ENCODE measurements at regions not wholly inside any gene's neighbourhood (a gene's known extent, or its start where the extent isn't known, plus 50 kb on each side); places are given as distances from the start of the nearest gene placed in this dataset.

DNA sequence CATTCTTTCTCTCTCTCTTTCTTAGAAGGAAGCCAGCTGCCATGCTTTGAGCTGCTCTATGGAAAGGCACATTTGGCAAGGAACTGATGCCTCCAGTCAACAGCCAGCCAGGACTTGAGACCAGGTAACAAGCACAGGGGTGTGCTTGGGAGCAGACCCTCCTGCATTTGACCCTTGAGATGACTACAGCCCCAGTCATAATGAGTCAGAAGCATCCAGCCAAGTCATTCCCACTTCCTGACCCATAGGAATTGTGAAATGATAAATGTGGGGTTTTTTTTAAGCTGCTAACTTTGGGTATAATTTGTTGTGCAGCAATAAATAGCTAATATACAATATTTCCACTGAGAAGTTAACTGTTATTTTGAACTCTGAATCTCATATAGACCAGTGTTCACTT is 446.9 kb downstream of the GRXCR1 start:
- POLR2A ChIA-PET = no interaction called here
- Histone ChIP-seq H3K4me1 (ENCODE audit: control insufficient read depth, insufficient read depth, low read length) (no peaks in the 10 kb centered on the region), H3K27ac (ENCODE audit: extremely low read depth, low read depth, low read length) (no peak overlapping the region), H3K36me3 (ENCODE audit: control insufficient read depth in 2 of 2, insufficient read depth in 1 of 2, low read length in 2 of 2) (no peaks in the 10 kb centered on the region), H3K9me3 (ENCODE audit: control insufficient read depth, insufficient read depth, low read depth, low read length) (no peaks in the 10 kb centered on the region), H3K4me3 (ENCODE audit: low read depth, low read length) (no peak overlapping the region)
- no peak for TF ChIP-seq KLF7 (tag by site-specific recombination; IDR thresholded peaks at IDR 0.05; ENCODE audit: borderline replicate concordance)
- TF ChIP-seq ZFP37 (tag by site-specific recombination; IDR thresholded peaks at IDR 0.05) = no peak
- no peak for TF ChIP-seq ZNF610 (tag by site-specific recombination; IDR thresholded peaks at IDR 0.05; ENCODE audit: borderline replicate concordance)
- TF ChIP-seq SETDB1 (IDR thresholded peaks at IDR 0.05; ENCODE audit: insufficient read length, low read length) = no peak
- TF ChIP-seq ZNF140 (tag by site-specific recombination; IDR thresholded peaks at IDR 0.05) = no peak
- no peak for TF ChIP-seq ZNF677 (tag by site-specific recombination; IDR thresholded peaks at IDR 0.05)
- no peak for TF ChIP-seq BCL11B (tag by site-specific recombination; IDR thresholded peaks at IDR 0.05; ENCODE audit: low read depth)
- TF ChIP-seq WT1 (tag by site-specific recombination; IDR thresholded peaks at IDR 0.05) = no peak
- TF ChIP-seq MEIS1 (CRISPR knock-in tag; IDR thresholded peaks at IDR 0.05; ENCODE audit: borderline replicate concordance) = no peak
- TF ChIP-seq ZBTB48 (tag by site-specific recombination; IDR thresholded peaks at IDR 0.05) = no peak
- TF ChIP-seq ZSCAN4 (tag by site-specific recombination; IDR thresholded peaks at IDR 0.05) = no peak
- TF ChIP-seq ZNF148 (tag by site-specific recombination; IDR thresholded peaks at IDR 0.05; ENCODE audit: borderline replicate concordance) = no peak
- TF ChIP-seq ZNF623 (tag by site-specific recombination; IDR thresholded peaks at IDR 0.05) = no peak
- CTCF ChIA-PET = interaction anchor here (0.6 kb wide), 1 partner anchor 110 kb away, joined by 3 read pairs; no protein-coding TSS in a partner anchor

GRCh38 chr4:43341741-43342140 is 449.2 kb downstream of the GRXCR1 start:
- TF ChIP-seq KLF9 (tag by site-specific recombination; IDR thresholded peaks at IDR 0.05; ENCODE audit: low read depth) (no peak), ZNF148 (tag by site-specific recombination; IDR thresholded peaks at IDR 0.05; ENCODE audit: borderline replicate concordance) (no peak), ZNF24 (tag by site-specific recombination; IDR thresholded peaks at IDR 0.05) (no peak), ZNF510 (tag by site-specific recombination; IDR thresholded peaks at IDR 0.05; ENCODE audit: insufficient replicate concordance) (no peak), SCRT1 (tag by site-specific recombination; IDR thresholded peaks at IDR 0.05; ENCODE audit: borderline replicate concordance) (no peak), ZBTB48 (tag by site-specific recombination; IDR thresholded peaks at IDR 0.05) (no peak), ZNF704 (tag by site-specific recombination; IDR thresholded peaks at IDR 0.05) (no peak), SETDB1 (IDR thresholded peaks at IDR 0.05; ENCODE audit: insufficient read length, low read length) (no peak), ZFHX2 (tag by site-specific recombination; conservative IDR thresholded peaks at IDR 0.05) (no peak), HOXD13 (CRISPR knock-in tag; IDR thresholded peaks at IDR 0.05; ENCODE audit: borderline replicate concordance) (no peak), ZNF23 (tag by site-specific recombination; IDR thresholded peaks at IDR 0.05; ENCODE audit: borderline replicate concordance) (no peak), ZNF302 (tag by site-specific recombination; IDR thresholded peaks at IDR 0.05; ENCODE audit: low read depth) (no peak), ZNF2 (tag by site-specific recombination; IDR thresholded peaks at IDR 0.05) (no peak), ZNF560 (tag by site-specific recombination; IDR thresholded peaks at IDR 0.05; ENCODE audit: borderline replicate concordance) (no peak)
- Histone ChIP-seq H3K9me3 (ENCODE audit: control insufficient read depth, insufficient read depth, low read depth, low read length) (no peaks in the 10 kb centered on the region), H3K4me1 (ENCODE audit: control insufficient read depth, insufficient read depth, low read length) (no peaks in the 10 kb centered on the region), H3K4me3 (ENCODE audit: low read depth, low read length) (no peak overlapping the region), H3K27ac (ENCODE audit: extremely low read depth, low read depth, low read length) (no peak overlapping the region), H3K36me3 (ENCODE audit: control insufficient read depth in 2 of 2, insufficient read depth in 1 of 2, low read length in 2 of 2) (no peaks in the 10 kb centered on the region)
- ChIA-PET CTCF (no interaction called here), POLR2A (no interaction called here)
